ENCODE measurements at regions not wholly inside any gene's neighbourhood (a gene's known extent, or its start where the extent isn't known, plus 50 kb on each side); places are given as distances from the start of the nearest gene placed in this dataset.
"Not testable (repeated sequence)": the region's sequence is repeated elsewhere in the genome, so short reads cannot be mapped to it uniquely, and the experiment has no call there.

GRCh38 chr4:1547856-1548826 lies 136.0 kb downstream of the FAM53A start:
- DNase-seq (ENCODE audit: low read depth, low spot score), result no peak
- no peak for TF ChIP-seq CTCF (IDR thresholded peaks at IDR 0.05; ENCODE audit: low read depth, low read length)
- H3K4me3 ChIP-seq (ENCODE audit: low read depth, low read length), result no peak overlapping the region
- in situ Hi-C loops (cut with HindIII; ENCODE audit: low sequenced_read_pairs), result no loop called here

GRCh38 chr4:1547131-1547855 lies 136.8 kb downstream of the FAM53A start:
- no peak for DNase-seq (ENCODE audit: low read depth, low spot score)
- H3K4me3 ChIP-seq (ENCODE audit: low read depth, low read length), result no peak overlapping the region
- no peak for TF ChIP-seq CTCF (IDR thresholded peaks at IDR 0.05; ENCODE audit: low read depth, low read length)
- in situ Hi-C loops (cut with HindIII; ENCODE audit: low sequenced_read_pairs), result no loop called here

- no peak for DNase-seq (ENCODE audit: low read depth, low spot score)
- TF ChIP-seq CTCF (IDR thresholded peaks at IDR 0.05; ENCODE audit: low read depth, low read length), result no peak
- H3K4me3 ChIP-seq (ENCODE audit: low read depth, low read length), result no peak overlapping the region
- in situ Hi-C loops (cut with HindIII; ENCODE audit: low sequenced_read_pairs), result no loop called here
Measured at GRCh38 chr4:1544861-1545281, 138.6 kb upstream of the NKX1-1 start.

GRCh38 chr4:1544435-1544834 lies 138.2 kb upstream of the NKX1-1 start:
- in situ Hi-C loops (cut with HindIII; ENCODE audit: low sequenced_read_pairs); H3K4me3 ChIP-seq (ENCODE audit: low read depth, low read length); DNase-seq (ENCODE audit: low read depth, low spot score): not testable (repeated sequence)

- TF ChIP-seq CTCF (IDR thresholded peaks at IDR 0.05; ENCODE audit: low read depth, low read length), result no peak
- H3K4me3 ChIP-seq (ENCODE audit: low read depth, low read length), result no peak overlapping the region
- in situ Hi-C loops (cut with HindIII; ENCODE audit: low sequenced_read_pairs), result no loop called here
Measured at GRCh38 chr4:1543976-1544375, 137.7 kb upstream of the NKX1-1 start.

GRCh38 chr4:1543561-1543960 lies 137.3 kb upstream of the NKX1-1 start:
- H3K4me3 ChIP-seq (ENCODE audit: low read depth, low read length), result no peak overlapping the region
- in situ Hi-C loops (cut with HindIII; ENCODE audit: low sequenced_read_pairs), result no loop called here
- TF ChIP-seq CTCF (IDR thresholded peaks at IDR 0.05; ENCODE audit: low read depth, low read length), result no peak
- DNase-seq (ENCODE audit: low read depth, low spot score), result no peak

More at GRCh38 chr4:1543976-1544375, 137.7 kb upstream of the NKX1-1 start:
- no peak for DNase-seq (ENCODE audit: low read depth, low spot score)

Measured in astrocyte of the spinal cord (primary cell).